ENCODE measurements at regions not wholly inside any gene's neighbourhood (a gene's known extent, or its start where the extent isn't known, plus 50 kb on each side); places are given as distances from the start of the nearest gene placed in this dataset.

- no peak for TF ChIP-seq POLR2AphosphoS5 (IDR thresholded peaks at IDR 0.05)
- no peak for TF ChIP-seq CTCF (IDR thresholded peaks at IDR 0.05)
Measured at GRCh38 chr18:14914771-14915170, 166.8 kb downstream of the ANKRD30B start.

All from breast epithelium (tissue), 3 donors.